ENCODE measurements at regions not wholly inside any gene's neighbourhood (a gene's known extent, or its start where the extent isn't known, plus 50 kb on each side); places are given as distances from the start of the nearest gene placed in this dataset.

GRCh38 chr12:74963867-74964331 lies 245.7 kb downstream of the KCNC2 start:
- TF ChIP-seq CTCF (IDR thresholded peaks at IDR 0.05) (no peak), POLR2A (IDR thresholded peaks at IDR 0.05) (no peak), EP300 (IDR thresholded peaks at IDR 0.05) (no peak)
